ENCODE measurements at regions not wholly inside any gene's neighbourhood (a gene's known extent, or its start where the extent isn't known, plus 50 kb on each side); places are given as distances from the start of the nearest gene placed in this dataset.
"Not testable (repeated sequence)": the region's sequence is repeated elsewhere in the genome, so short reads cannot be mapped to it uniquely, and the experiment has no call there.

DNA sequence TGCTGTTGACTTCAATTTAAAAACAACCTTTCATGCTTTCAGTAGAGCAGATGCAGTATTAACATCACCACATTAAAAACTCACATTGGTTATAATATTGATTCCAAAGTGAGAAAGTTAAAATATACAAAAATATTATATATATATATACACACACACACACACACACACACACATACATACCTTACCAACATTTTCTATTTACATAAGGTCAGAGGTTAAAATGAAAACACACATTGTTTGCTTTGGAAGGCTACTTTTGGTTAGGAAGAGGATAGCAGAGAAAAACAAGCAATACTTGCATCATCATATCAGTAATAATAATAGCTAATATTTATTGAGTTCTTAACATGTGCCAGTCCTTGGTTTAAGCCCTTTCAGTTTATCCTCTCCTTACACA is 226.5 kb downstream of the PPP4R3C start:
- Histone ChIP-seq H3K36me3 (ENCODE audit: control insufficient read depth in 3 of 3, insufficient read depth in 2 of 3, low read depth in 1 of 3, low read length in 3 of 3) (no peaks in the 10 kb centered on the region), H3K9me3 (ENCODE audit: control insufficient read depth in 2 of 2, insufficient read depth in 1 of 2, low read depth in 1 of 2, low read length in 1 of 2) (peaks cover 0 to 10% of the 10 kb centered on the region in 2 donors), H3K27ac (ENCODE audit: low read depth in 1 of 3, low read length in 2 of 3) (no peak overlapping the region), H3K4me3 (ENCODE audit: low read depth in 1 of 3, low read length in 3 of 3) (no peak overlapping the region), H3K4me1 (ENCODE audit: control insufficient read depth in 3 of 3, insufficient read depth in 2 of 3, low read depth in 1 of 3, low read length in 2 of 3) (no peaks in the 10 kb centered on the region), H3K27me3 (ENCODE audit: control insufficient read depth in 3 of 3, insufficient read depth in 3 of 3, low read length in 3 of 3) (no peaks in the 10 kb centered on the region)
- FAIRE-seq (no peak), DNase-seq (no peak)

DNA sequence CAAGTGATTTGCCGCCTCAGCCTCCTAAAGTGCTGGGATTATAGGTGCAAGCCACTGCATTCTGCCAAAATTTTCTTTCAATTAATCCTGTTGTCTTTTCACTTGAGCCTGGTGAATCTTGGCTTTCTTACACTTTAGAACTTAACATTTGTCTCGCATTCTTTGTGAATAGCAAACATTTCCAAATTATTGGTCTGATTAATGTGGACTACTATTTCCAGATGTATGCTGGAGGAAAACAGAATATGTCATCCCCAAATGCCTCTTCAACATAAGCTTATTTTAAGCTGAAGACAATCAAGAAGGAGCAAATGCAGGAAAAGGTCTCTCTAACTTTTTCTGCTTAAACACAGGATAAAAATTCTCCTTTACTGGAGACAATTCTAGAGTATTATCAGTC is 233.4 kb downstream of the PPP4R3C start:
- no peaks in the 10 kb centered on the region for H3K4me1 ChIP-seq (ENCODE audit: control insufficient read depth in 3 of 3, insufficient read depth in 2 of 3, low read depth in 1 of 3, low read length in 2 of 3)
- H3K27me3 ChIP-seq (ENCODE audit: control insufficient read depth in 3 of 3, insufficient read depth in 3 of 3, low read length in 3 of 3), result no peaks in the 10 kb centered on the region
- no peaks in the 10 kb centered on the region for H3K36me3 ChIP-seq (ENCODE audit: control insufficient read depth in 3 of 3, insufficient read depth in 2 of 3, low read depth in 1 of 3, low read length in 3 of 3)
- no peak for FAIRE-seq
- H3K4me3 ChIP-seq (ENCODE audit: low read depth in 1 of 3, low read length in 3 of 3), result no peak overlapping the region
- H3K27ac ChIP-seq (ENCODE audit: low read depth in 1 of 3, low read length in 2 of 3), result no peak overlapping the region
- H3K9me3 ChIP-seq (ENCODE audit: control insufficient read depth in 2 of 2, insufficient read depth in 1 of 2, low read depth in 1 of 2, low read length in 1 of 2), result no peaks in the 10 kb centered on the region
- no peak for DNase-seq
- WGBS, 3 donors, result 66 to 83% (median 76%) methylated on average over 2 of the region's 2 CpGs

DNA sequence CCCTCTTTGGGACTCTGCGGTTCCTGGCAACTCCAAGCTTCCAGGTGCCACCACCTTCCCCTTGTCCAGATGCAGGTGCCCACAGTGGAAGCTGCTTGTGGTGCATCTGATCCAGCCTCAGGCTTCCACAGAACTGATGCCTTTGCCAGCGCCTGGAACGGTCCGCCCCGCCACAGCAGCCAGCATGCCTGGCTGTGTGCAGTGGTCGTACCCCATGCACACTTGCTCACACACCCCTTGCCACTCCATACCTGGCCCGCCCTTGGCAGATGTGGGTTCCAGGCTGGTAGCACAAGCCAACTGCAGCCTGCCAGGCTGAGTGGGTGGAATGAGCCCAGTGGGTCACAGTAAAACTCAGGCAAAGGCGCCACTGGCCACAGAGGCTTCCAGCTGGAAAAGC is 240.5 kb downstream of the PPP4R3C start:
- Histone ChIP-seq H3K36me3 (ENCODE audit: control insufficient read depth in 3 of 3, insufficient read depth in 2 of 3, low read depth in 1 of 3, low read length in 3 of 3) (no peaks in the 10 kb centered on the region), H3K4me1 (ENCODE audit: control insufficient read depth in 3 of 3, insufficient read depth in 2 of 3, low read depth in 1 of 3, low read length in 2 of 3) (no peaks in the 10 kb centered on the region), H3K27me3 (ENCODE audit: control insufficient read depth in 3 of 3, insufficient read depth in 3 of 3, low read length in 3 of 3) (no peaks in the 10 kb centered on the region), H3K4me3 (ENCODE audit: low read depth in 1 of 3, low read length in 3 of 3) (no peak overlapping the region), H3K27ac (ENCODE audit: low read depth in 1 of 3, low read length in 2 of 3) (no peak overlapping the region), H3K9me3 (ENCODE audit: control insufficient read depth in 2 of 2, insufficient read depth in 1 of 2, low read depth in 1 of 2, low read length in 1 of 2) (peaks cover 0 to 4% of the 10 kb centered on the region in 2 donors)
- DNase-seq, result no peak
- FAIRE-seq, result no peak
- 92 to 95% (median 94%) methylated on average over 8 of the region's 8 CpGs for WGBS, 3 donors

DNA sequence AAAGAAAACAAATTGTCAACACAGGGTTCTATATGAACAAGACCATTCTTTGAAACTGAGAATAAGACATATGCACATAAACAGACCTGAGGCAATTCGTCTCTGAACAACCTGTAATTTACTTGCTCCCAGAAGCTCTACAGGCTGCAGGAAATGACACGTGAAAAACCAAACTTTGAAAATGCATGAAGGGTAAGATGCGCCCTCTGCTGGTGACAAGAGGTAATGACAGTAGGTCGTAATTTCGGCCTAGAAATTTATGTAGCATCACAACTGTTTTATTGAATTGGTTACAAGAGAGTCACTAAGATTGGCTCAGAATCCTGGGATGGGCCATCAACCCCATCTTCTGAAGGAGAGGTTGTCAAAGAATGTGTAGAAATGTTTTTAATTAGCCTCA is 276.5 kb downstream of the PPP4R3C start:
- H3K4me1 ChIP-seq (ENCODE audit: control insufficient read depth in 3 of 3, insufficient read depth in 2 of 3, low read depth in 1 of 3, low read length in 2 of 3), result no peaks in the 10 kb centered on the region
- peak in 1 of 2 donors; percentile 5 for DNase-seq
- WGBS, 3 donors, result 17 to 27% (median 23%) methylated on average over 5 of the region's 5 CpGs
- no peaks in the 10 kb centered on the region for H3K27me3 ChIP-seq (ENCODE audit: control insufficient read depth in 3 of 3, insufficient read depth in 3 of 3, low read length in 3 of 3)
- H3K9me3 ChIP-seq (ENCODE audit: control insufficient read depth in 2 of 2, insufficient read depth in 1 of 2, low read depth in 1 of 2, low read length in 1 of 2), result peaks cover 0 to 2% of the 10 kb centered on the region in 2 donors
- no peak overlapping the region for H3K27ac ChIP-seq (ENCODE audit: low read depth in 1 of 3, low read length in 2 of 3)
- FAIRE-seq, result no peak
- H3K36me3 ChIP-seq (ENCODE audit: control insufficient read depth in 3 of 3, insufficient read depth in 2 of 3, low read depth in 1 of 3, low read length in 3 of 3), result no peaks in the 10 kb centered on the region
- H3K4me3 ChIP-seq (ENCODE audit: low read depth in 1 of 3, low read length in 3 of 3), result no peak overlapping the region

DNA sequence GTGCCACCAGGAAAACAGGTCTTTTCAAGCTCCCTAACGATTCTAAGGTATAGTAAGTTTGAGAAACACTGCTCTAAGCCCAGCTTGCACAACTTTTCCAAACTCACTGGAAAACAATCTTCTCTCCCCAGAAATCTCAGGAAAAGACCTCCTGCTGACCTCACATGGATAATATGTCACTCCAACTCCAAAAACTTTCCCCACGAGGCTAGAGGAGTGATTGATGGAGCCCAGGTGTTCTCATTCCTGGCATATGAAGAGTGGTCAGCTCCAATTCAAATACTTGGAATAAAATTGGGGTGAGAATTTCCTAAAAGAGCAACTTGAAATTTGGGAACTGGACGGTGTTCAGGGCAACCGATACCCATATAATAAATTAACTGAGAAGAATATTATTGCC is 299.9 kb downstream of the PPP4R3C start:
- no peak overlapping the region for H3K27ac ChIP-seq (ENCODE audit: low read depth in 1 of 3, low read length in 2 of 3)
- no peaks in the 10 kb centered on the region for H3K36me3 ChIP-seq (ENCODE audit: control insufficient read depth in 3 of 3, insufficient read depth in 2 of 3, low read depth in 1 of 3, low read length in 3 of 3)
- DNase-seq (no peak), FAIRE-seq (no peak)
- no peaks in the 10 kb centered on the region for H3K9me3 ChIP-seq (ENCODE audit: control insufficient read depth in 2 of 2, insufficient read depth in 1 of 2, low read depth in 1 of 2, low read length in 1 of 2)
- WGBS, 3 donors, result 43 to 56% (median 54%) methylated on average over 4 of the region's 4 CpGs
- H3K27me3 ChIP-seq (ENCODE audit: control insufficient read depth in 3 of 3, insufficient read depth in 3 of 3, low read length in 3 of 3), result no peaks in the 10 kb centered on the region
- H3K4me1 ChIP-seq (ENCODE audit: control insufficient read depth in 3 of 3, insufficient read depth in 2 of 3, low read depth in 1 of 3, low read length in 2 of 3), result no peaks in the 10 kb centered on the region
- no peak overlapping the region for H3K4me3 ChIP-seq (ENCODE audit: low read depth in 1 of 3, low read length in 3 of 3)

DNA sequence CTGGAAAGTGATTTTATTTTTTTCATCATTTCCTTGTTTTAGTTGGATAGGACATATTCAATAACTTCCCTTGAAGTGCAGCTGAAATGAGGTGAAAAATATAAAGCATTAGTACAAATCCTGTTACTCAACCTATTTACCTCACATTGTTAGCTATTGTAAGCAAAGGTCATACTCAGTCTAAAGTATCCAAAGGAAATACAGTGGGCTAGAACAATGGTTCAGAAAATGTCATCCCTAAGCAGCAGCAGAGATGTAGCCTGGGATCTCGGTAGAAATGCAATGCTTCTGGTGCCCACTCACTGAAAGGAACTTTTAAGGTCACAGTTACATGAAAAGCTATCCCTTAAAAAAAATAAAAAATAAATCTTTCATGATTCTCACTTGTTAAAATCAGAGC is 300.6 kb downstream of the PPP4R3C start:
- no peaks in the 10 kb centered on the region for H3K27me3 ChIP-seq (ENCODE audit: control insufficient read depth in 3 of 3, insufficient read depth in 3 of 3, low read length in 3 of 3)
- H3K36me3 ChIP-seq (ENCODE audit: control insufficient read depth in 3 of 3, insufficient read depth in 2 of 3, low read depth in 1 of 3, low read length in 3 of 3), result no peaks in the 10 kb centered on the region
- no peak overlapping the region for H3K4me3 ChIP-seq (ENCODE audit: low read depth in 1 of 3, low read length in 3 of 3)
- H3K27ac ChIP-seq (ENCODE audit: low read depth in 1 of 3, low read length in 2 of 3), result no peak overlapping the region
- FAIRE-seq (no peak), DNase-seq (no peak)
- WGBS, 3 donors, result 58 to 68% (median 61%) methylated on average over 1 of the region's 1 CpG
- no peaks in the 10 kb centered on the region for H3K9me3 ChIP-seq (ENCODE audit: control insufficient read depth in 2 of 2, insufficient read depth in 1 of 2, low read depth in 1 of 2, low read length in 1 of 2)
- H3K4me1 ChIP-seq (ENCODE audit: control insufficient read depth in 3 of 3, insufficient read depth in 2 of 3, low read depth in 1 of 3, low read length in 2 of 3), result no peaks in the 10 kb centered on the region

DNA sequence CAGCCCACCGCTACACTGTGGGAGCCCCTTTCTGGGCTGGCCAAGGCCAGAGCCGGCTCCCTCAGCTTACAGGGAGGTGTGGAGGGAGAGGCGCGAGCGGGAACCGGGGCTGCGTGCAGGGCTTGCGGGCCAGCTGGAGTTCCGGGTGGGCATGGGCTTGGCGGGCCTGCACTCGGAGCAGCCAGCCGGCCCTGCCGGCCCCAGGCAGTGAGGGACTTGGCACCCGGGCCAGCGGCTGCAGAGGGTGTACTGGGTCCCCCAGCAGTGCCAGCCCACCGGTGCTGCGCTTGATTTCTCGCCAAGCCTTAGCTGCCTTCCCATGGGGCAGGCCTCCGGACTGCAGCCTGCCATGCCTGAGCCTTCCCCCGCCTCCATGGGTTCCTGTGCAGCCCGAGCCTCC is 306.2 kb downstream of the PPP4R3C start:
- H3K27ac ChIP-seq (ENCODE audit: low read depth in 1 of 3, low read length in 2 of 3); DNase-seq; H3K27me3 ChIP-seq (ENCODE audit: control insufficient read depth in 3 of 3, insufficient read depth in 3 of 3, low read length in 3 of 3); H3K4me1 ChIP-seq (ENCODE audit: control insufficient read depth in 3 of 3, insufficient read depth in 2 of 3, low read depth in 1 of 3, low read length in 2 of 3); H3K36me3 ChIP-seq (ENCODE audit: control insufficient read depth in 3 of 3, insufficient read depth in 2 of 3, low read depth in 1 of 3, low read length in 3 of 3); FAIRE-seq; H3K4me3 ChIP-seq (ENCODE audit: low read depth in 1 of 3, low read length in 3 of 3); H3K9me3 ChIP-seq (ENCODE audit: control insufficient read depth in 2 of 2, insufficient read depth in 1 of 2, low read depth in 1 of 2, low read length in 1 of 2): not testable (repeated sequence)
- WGBS, 3 donors, result 90 to 95% (median 92%) methylated on average over 10 to 21 of the region's 21 CpGs

DNA sequence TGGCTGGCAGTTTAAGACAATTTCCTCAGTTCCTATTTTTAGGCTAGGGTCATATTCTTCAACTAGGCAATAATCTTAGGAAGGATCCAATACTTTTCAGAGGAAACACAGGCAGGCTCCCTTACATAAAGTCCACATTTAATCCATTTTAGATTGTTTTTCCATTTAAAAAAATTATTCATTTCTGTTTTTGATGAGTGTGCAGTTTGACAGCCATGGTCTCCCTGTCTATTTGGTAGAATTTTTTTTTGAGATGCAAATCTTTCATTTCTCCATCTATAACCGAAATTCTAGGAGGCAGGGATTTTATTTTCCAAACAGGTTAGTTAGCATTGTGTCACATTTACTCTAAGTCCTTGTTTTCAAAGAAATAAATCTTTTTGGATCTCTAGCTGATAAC is 326.8 kb downstream of the PPP4R3C start:
- no peaks in the 10 kb centered on the region for H3K9me3 ChIP-seq (ENCODE audit: control insufficient read depth in 2 of 2, insufficient read depth in 1 of 2, low read depth in 1 of 2, low read length in 1 of 2)
- no peak overlapping the region for H3K4me3 ChIP-seq (ENCODE audit: low read depth in 1 of 3, low read length in 3 of 3)
- no peak overlapping the region for H3K27ac ChIP-seq (ENCODE audit: low read depth in 1 of 3, low read length in 2 of 3)
- no peaks in the 10 kb centered on the region for H3K27me3 ChIP-seq (ENCODE audit: control insufficient read depth in 3 of 3, insufficient read depth in 3 of 3, low read length in 3 of 3)
- 26 to 63% (median 60%) methylated on average over 1 of the region's 1 CpG for WGBS, 3 donors
- H3K36me3 ChIP-seq (ENCODE audit: control insufficient read depth in 3 of 3, insufficient read depth in 2 of 3, low read depth in 1 of 3, low read length in 3 of 3), result no peaks in the 10 kb centered on the region
- H3K4me1 ChIP-seq (ENCODE audit: control insufficient read depth in 3 of 3, insufficient read depth in 2 of 3, low read depth in 1 of 3, low read length in 2 of 3), result no peaks in the 10 kb centered on the region
- DNase-seq (no peak), FAIRE-seq (no peak)

DNA sequence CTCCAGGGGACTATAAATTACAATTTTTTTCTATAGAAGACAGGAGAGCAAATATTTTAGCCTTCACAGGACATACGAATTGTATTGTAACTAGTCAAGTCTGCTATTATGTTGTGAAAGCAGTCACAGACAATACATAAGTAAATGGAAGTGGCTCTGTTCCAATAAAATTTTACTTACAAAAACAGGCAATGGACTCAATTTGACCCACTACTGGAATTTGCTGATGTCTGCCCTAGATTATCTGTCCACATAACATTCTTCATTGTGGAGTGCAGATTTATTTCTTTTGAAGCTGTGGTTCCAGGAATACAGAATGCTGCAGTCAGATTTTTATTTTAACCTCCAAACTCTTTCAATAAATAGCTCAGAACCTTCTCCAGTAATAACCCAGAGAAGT is 330.3 kb downstream of the PPP4R3C start:
- H3K27ac ChIP-seq (ENCODE audit: low read depth in 1 of 3, low read length in 2 of 3), result no peak overlapping the region
- H3K4me3 ChIP-seq (ENCODE audit: low read depth in 1 of 3, low read length in 3 of 3), result no peak overlapping the region
- H3K27me3 ChIP-seq (ENCODE audit: control insufficient read depth in 3 of 3, insufficient read depth in 3 of 3, low read length in 3 of 3), result no peaks in the 10 kb centered on the region
- 62 to 83% (median 66%) methylated on average over 1 of the region's 1 CpG for WGBS, 3 donors
- no peaks in the 10 kb centered on the region for H3K36me3 ChIP-seq (ENCODE audit: control insufficient read depth in 3 of 3, insufficient read depth in 2 of 3, low read depth in 1 of 3, low read length in 3 of 3)
- no peaks in the 10 kb centered on the region for H3K9me3 ChIP-seq (ENCODE audit: control insufficient read depth in 2 of 2, insufficient read depth in 1 of 2, low read depth in 1 of 2, low read length in 1 of 2)
- DNase-seq, result no peak
- H3K4me1 ChIP-seq (ENCODE audit: control insufficient read depth in 3 of 3, insufficient read depth in 2 of 3, low read depth in 1 of 3, low read length in 2 of 3), result no peaks in the 10 kb centered on the region
- no peak for FAIRE-seq
